Osteocyte (in vitro differentiated cells): ENCODE measurements at regions not wholly inside any gene's neighbourhood (a gene's known extent, or its start where the extent isn't known, plus 50 kb on each side); places are given as distances from the start of the nearest gene placed in this dataset.
A peak's percentile ranks its signal among the peaks of the same experiment; 100 is the strongest.

Experiments
- DNase-seq: peaks from one replicate; pipeline ENCODE4 v3.0.0; 2021; ENCODE audit warnings: mixed read lengths; ENCODE audit not compliant: unreplicated experiment; ENCODE audit errors: extremely low spot score
- H3K27ac Mint-ChIP-seq: one replicate; pipeline ENCODE4 v1.8.0; 2021; ENCODE audit warnings: mild to moderate bottlenecking, mixed read lengths; ENCODE audit not compliant: unreplicated experiment
- H3K27me3 Mint-ChIP-seq: one replicate; pipeline ENCODE4 v1.8.0; 2021; ENCODE audit warnings: mixed read lengths; ENCODE audit not compliant: unreplicated experiment
- H3K36me3 Mint-ChIP-seq: one replicate; pipeline ENCODE4 v1.8.0; 2021; ENCODE audit warnings: mixed read lengths; ENCODE audit not compliant: unreplicated experiment
- H3K4me1 Mint-ChIP-seq: one replicate; pipeline ENCODE4 v1.8.0; 2021; ENCODE audit warnings: mixed read lengths; ENCODE audit not compliant: unreplicated experiment
- H3K4me3 Mint-ChIP-seq: one replicate; pipeline ENCODE4 v1.8.0; 2021; ENCODE audit warnings: mild to moderate bottlenecking, moderate library complexity, mixed read lengths; ENCODE audit not compliant: unreplicated experiment
- H3K9me3 Mint-ChIP-seq: one replicate; pipeline ENCODE4 v1.8.0; 2021; ENCODE audit warnings: mixed read lengths; ENCODE audit not compliant: unreplicated experiment
- CTCF ChIP-seq: fragments of 200-600 bp; sonication (generic); IDR thresholded peaks from 2 replicates; pipeline ENCODE4 v1.5.0; 2021; ENCODE audit warnings: antibody characterized with exemption, mild to moderate bottlenecking, moderate library complexity

- Mint-ChIP-seq H3K4me1 (peaks cover 27% of the 10 kb centered on the region), H3K4me3 (no peak overlapping the region), H3K36me3 (no peaks in the 10 kb centered on the region), H3K9me3 (no peaks in the 10 kb centered on the region), H3K27ac (no peak overlapping the region), H3K27me3 (peaks cover 12% of the 10 kb centered on the region)
- no peak for DNase-seq
- no peak for TF ChIP-seq CTCF
Measured at GRCh38 chr11:113557926-113558325, 82.7 kb upstream of the DRD2 start.

- TF ChIP-seq CTCF, result no peak
- Mint-ChIP-seq H3K27me3 (no peaks in the 10 kb centered on the region), H3K36me3 (no peaks in the 10 kb centered on the region), H3K4me1 (peaks cover 34% of the 10 kb centered on the region), H3K27ac (no peak overlapping the region), H3K4me3 (no peak overlapping the region), H3K9me3 (no peaks in the 10 kb centered on the region)
- no peak for DNase-seq
Measured at GRCh38 chr11:113556036-113556435, 80.8 kb upstream of the DRD2 start.

- Mint-ChIP-seq H3K27ac (peak overlapping the region; percentile 47), H3K9me3 (no peaks in the 10 kb centered on the region), H3K4me1 (peaks cover 39% of the 10 kb centered on the region), H3K4me3 (no peak overlapping the region), H3K36me3 (no peaks in the 10 kb centered on the region), H3K27me3 (no peaks in the 10 kb centered on the region)
- no peak for DNase-seq
- no peak for TF ChIP-seq CTCF
Measured at GRCh38 chr11:113555071-113555619, 79.9 kb upstream of the DRD2 start.

- Mint-ChIP-seq H3K9me3 (no peaks in the 10 kb centered on the region), H3K27ac (peak overlapping the region; percentile 34), H3K4me1 (peaks cover 45% of the 10 kb centered on the region), H3K27me3 (no peaks in the 10 kb centered on the region), H3K36me3 (no peaks in the 10 kb centered on the region), H3K4me3 (no peak overlapping the region)
- DNase-seq, result no peak
- TF ChIP-seq CTCF, result no peak
Measured at GRCh38 chr11:113554526-113554925, 79.3 kb upstream of the DRD2 start.

GRCh38 chr11:113553915-113554314 lies 78.7 kb upstream of the DRD2 start:
- H3K9me3 Mint-ChIP-seq, result no peaks in the 10 kb centered on the region
- H3K4me3 Mint-ChIP-seq, result no peak overlapping the region
- H3K27ac Mint-ChIP-seq, result peak overlapping the region; percentile 67
- no peaks in the 10 kb centered on the region for H3K27me3 Mint-ChIP-seq
- no peaks in the 10 kb centered on the region for H3K36me3 Mint-ChIP-seq
- H3K4me1 Mint-ChIP-seq, result peaks cover 50% of the 10 kb centered on the region
- DNase-seq, result no peak
- TF ChIP-seq CTCF, result peak; percentile 32
